NCI-H526 (cell line): ENCODE measurements at regions not wholly inside any gene's neighbourhood (a gene's known extent, or its start where the extent isn't known, plus 50 kb on each side); places are given as distances from the start of the nearest gene placed in this dataset.
"Not testable (repeated sequence)": the region's sequence is repeated elsewhere in the genome, so short reads cannot be mapped to it uniquely, and the experiment has no call there.

Experiments used
- DNase-seq, 2 experiments: peaks; one replicate each; lab custom pipeline; 2025; lab: John Stamatoyannopoulos, UW

GRCh38 chr9:107569174-107569573 lies 79.6 kb upstream of the KLF4 start:
- no peak for DNase-seq

GRCh38 chr9:107568406-107568805 lies 78.8 kb upstream of the KLF4 start:
- DNase-seq: not testable (repeated sequence)

GRCh38 chr9:107567462-107567861 lies 77.9 kb upstream of the KLF4 start:
- no peak for DNase-seq

GRCh38 chr9:107566611-107567061 lies 77.1 kb upstream of the KLF4 start:
- DNase-seq: no peak

- no peak for DNase-seq
Measured at GRCh38 chr9:107562798-107563197, 73.2 kb upstream of the KLF4 start.

- DNase-seq: no peak
Measured at GRCh38 chr9:107559494-107560086, 70.0 kb upstream of the KLF4 start.

- no peak for DNase-seq
Measured at GRCh38 chr9:107557236-107557990, 67.8 kb upstream of the KLF4 start.

- no peak for DNase-seq
Measured at GRCh38 chr9:107554636-107555035, 65.1 kb upstream of the KLF4 start.

GRCh38 chr9:107548298-107549142 lies 59.0 kb upstream of the KLF4 start:
- no peak for DNase-seq

- no peak for DNase-seq
Measured at GRCh38 chr9:107547772-107548297, 58.3 kb upstream of the KLF4 start.

GRCh38 chr9:107547303-107547702 lies 57.7 kb upstream of the KLF4 start:
- DNase-seq: no peak

GRCh38 chr9:107546859-107547258 lies 57.3 kb upstream of the KLF4 start:
- no peak for DNase-seq

- no peak for DNase-seq
Measured at GRCh38 chr9:107545036-107545435, 55.5 kb upstream of the KLF4 start.

GRCh38 chr9:107542411-107543157 lies 53.0 kb upstream of the KLF4 start:
- DNase-seq: no peak

- no peak for DNase-seq
Measured at GRCh38 chr9:107541523-107541922, 52.0 kb upstream of the KLF4 start.

- DNase-seq: no peak
Measured at GRCh38 chr9:107540164-107540561, 50.6 kb upstream of the KLF4 start.

- no peak for DNase-seq
Measured at GRCh38 chr9:107539427-107540163, 50.0 kb upstream of the KLF4 start.
